ENCODE measurements at regions not wholly inside any gene's neighbourhood (a gene's known extent, or its start where the extent isn't known, plus 50 kb on each side); places are given as distances from the start of the nearest gene placed in this dataset.

- TF ChIP-seq PRRX2 (CRISPR knock-in tag; IDR thresholded peaks at IDR 0.05) (no peak), CTCF (IDR thresholded peaks at IDR 0.05) (no peak), MAX (CRISPR knock-in tag; IDR thresholded peaks at IDR 0.05) (no peak), ZNF512 (CRISPR knock-in tag; IDR thresholded peaks at IDR 0.05; ENCODE audit: borderline replicate concordance) (no peak), SP1 (CRISPR knock-in tag; conservative IDR thresholded peaks at IDR 0.05) (no peak), ZNF121 (CRISPR knock-in tag; IDR thresholded peaks at IDR 0.05) (no peak), GABPB1 (CRISPR knock-in tag; IDR thresholded peaks at IDR 0.05) (no peak), FOXP4 (CRISPR knock-in tag; IDR thresholded peaks at IDR 0.05) (no peak)
Measured at GRCh38 chr6:95686895-95687294, 109.6 kb downstream of the MANEA start.
